GM12872 (cell line): ENCODE measurements at regions not wholly inside any gene's neighbourhood (a gene's known extent, or its start where the extent isn't known, plus 50 kb on each side); places are given as distances from the start of the nearest gene placed in this dataset.

Source experiments
- TF ChIP-seq, protein P1 (sequence below): IDR thresholded peaks from 3 replicates; pipeline ENCODE4 v1.5.1; 2011; ENCODE audit warnings: low read depth, mild to moderate bottlenecking, low read length, moderate library complexity; ENCODE audit not compliant: insufficient read depth

GRCh38 chr4:148982200-148982599 lies 540.0 kb upstream of the NR3C2 start:
- TF ChIP-seq, protein P1, sequence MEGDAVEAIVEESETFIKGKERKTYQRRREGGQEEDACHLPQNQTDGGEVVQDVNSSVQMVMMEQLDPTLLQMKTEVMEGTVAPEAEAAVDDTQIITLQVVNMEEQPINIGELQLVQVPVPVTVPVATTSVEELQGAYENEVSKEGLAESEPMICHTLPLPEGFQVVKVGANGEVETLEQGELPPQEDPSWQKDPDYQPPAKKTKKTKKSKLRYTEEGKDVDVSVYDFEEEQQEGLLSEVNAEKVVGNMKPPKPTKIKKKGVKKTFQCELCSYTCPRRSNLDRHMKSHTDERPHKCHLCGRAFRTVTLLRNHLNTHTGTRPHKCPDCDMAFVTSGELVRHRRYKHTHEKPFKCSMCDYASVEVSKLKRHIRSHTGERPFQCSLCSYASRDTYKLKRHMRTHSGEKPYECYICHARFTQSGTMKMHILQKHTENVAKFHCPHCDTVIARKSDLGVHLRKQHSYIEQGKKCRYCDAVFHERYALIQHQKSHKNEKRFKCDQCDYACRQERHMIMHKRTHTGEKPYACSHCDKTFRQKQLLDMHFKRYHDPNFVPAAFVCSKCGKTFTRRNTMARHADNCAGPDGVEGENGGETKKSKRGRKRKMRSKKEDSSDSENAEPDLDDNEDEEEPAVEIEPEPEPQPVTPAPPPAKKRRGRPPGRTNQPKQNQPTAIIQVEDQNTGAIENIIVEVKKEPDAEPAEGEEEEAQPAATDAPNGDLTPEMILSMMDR, result no peak

DNA sequence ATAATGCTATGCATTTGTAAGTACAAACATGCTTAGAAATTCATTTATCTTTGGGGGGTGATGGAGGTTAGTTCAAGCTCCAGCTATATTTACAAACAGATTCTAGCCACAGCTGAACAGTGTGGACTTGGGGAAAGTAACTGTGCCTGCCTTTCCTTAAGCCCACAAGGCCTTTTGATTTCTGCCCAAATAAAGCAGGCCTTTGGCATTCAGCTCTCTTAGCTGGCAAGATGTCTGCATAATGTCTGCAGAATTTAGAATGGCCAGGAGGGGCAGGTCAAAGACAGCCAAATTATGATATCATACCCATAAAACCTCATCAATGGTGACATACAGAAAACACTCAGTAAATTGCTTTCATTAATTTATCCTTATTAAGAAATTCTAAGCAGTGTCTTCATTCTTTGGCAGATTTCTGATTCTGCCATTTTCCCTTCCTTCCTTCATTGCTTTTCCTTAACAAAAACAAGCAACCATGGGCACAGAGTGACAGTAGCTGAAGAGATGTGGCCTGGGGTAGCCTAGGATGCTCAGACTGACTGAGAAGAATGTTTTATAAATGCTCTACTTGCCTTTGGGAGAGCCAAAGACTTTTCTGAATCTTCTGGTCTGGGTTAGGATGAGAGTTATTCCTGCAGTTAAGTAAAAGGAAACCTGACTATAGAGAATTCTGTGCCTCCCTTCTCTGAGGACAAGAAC lies 538.7 kb upstream of the NR3C2 start:
- TF ChIP-seq, protein P1, result no peak

GRCh38 chr4:148978301-148978700 lies 536.1 kb upstream of the NR3C2 start:
- TF ChIP-seq, protein P1, result no peak

- TF ChIP-seq, protein P1, result no peak
Observed at GRCh38 chr4:148975464-148975863, 533.2 kb upstream of the NR3C2 start.

- TF ChIP-seq, protein P1, result no peak
Observed at GRCh38 chr4:148965080-148965479, 522.9 kb upstream of the NR3C2 start.

DNA sequence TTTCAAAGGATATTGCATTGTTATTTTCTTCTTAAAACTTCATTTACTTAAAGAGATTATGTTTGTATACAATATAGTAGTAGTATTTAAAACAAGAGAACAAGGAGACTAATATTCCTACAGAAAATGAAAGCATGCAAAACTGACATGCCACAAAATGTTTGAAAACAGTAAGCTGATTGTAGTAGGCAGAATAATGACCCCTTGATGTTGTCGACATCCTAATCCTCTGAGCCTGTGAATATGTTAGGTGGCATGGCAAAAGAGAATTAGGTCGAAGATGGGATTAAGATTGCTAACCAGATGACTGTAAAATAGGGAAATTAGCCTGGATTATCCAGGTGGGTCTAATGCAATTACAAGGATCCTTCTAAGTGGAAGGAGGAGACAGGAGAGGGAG lies 522.2 kb upstream of the NR3C2 start:
- TF ChIP-seq, protein P1, result no peak

GRCh38 chr4:148962539-148963290 lies 520.5 kb upstream of the NR3C2 start:
- TF ChIP-seq, protein P1, result no peak
